ENCODE measurements at regions not wholly inside any gene's neighbourhood (a gene's known extent, or its start where the extent isn't known, plus 50 kb on each side); places are given as distances from the start of the nearest gene placed in this dataset.

GRCh38 chr2:81061016-81061415 lies 756.5 kb upstream of the LRRTM1 start:
- TF ChIP-seq, protein P1, sequence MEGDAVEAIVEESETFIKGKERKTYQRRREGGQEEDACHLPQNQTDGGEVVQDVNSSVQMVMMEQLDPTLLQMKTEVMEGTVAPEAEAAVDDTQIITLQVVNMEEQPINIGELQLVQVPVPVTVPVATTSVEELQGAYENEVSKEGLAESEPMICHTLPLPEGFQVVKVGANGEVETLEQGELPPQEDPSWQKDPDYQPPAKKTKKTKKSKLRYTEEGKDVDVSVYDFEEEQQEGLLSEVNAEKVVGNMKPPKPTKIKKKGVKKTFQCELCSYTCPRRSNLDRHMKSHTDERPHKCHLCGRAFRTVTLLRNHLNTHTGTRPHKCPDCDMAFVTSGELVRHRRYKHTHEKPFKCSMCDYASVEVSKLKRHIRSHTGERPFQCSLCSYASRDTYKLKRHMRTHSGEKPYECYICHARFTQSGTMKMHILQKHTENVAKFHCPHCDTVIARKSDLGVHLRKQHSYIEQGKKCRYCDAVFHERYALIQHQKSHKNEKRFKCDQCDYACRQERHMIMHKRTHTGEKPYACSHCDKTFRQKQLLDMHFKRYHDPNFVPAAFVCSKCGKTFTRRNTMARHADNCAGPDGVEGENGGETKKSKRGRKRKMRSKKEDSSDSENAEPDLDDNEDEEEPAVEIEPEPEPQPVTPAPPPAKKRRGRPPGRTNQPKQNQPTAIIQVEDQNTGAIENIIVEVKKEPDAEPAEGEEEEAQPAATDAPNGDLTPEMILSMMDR (IDR thresholded peaks at IDR 0.05) = no peak
- TF ChIP-seq POLR2A (IDR thresholded peaks at IDR 0.05) = no peak

All from body of pancreas (tissue), 4 donors.